ENCODE measurements at regions not wholly inside any gene's neighbourhood (a gene's known extent, or its start where the extent isn't known, plus 50 kb on each side); places are given as distances from the start of the nearest gene placed in this dataset.

GRCh38 chr19:30172613-30173242, 199.5 kb upstream of the ZNF536 start:
- no peak for DNase-seq
- H3K4me3 ChIP-seq (ENCODE audit: low read length) = no peak overlapping the region
- no peaks in the 10 kb centered on the region for H3K36me3 ChIP-seq (replicated peaks; ENCODE audit: insufficient read depth, low read length)
- H3K79me2 ChIP-seq (ENCODE audit: low read length) = no peaks in the 10 kb centered on the region
- TF ChIP-seq CTCF (IDR thresholded peaks at IDR 0.05; ENCODE audit: low read length) (no peak), EZH2 (optimal IDR thresholded peaks at IDR 0.05; ENCODE audit: low read depth, low read length) (no peak)
- H3K9me2 ChIP-seq (replicated peaks; ENCODE audit: insufficient read depth, low read length) = no peaks in the 10 kb centered on the region
- no peaks in the 10 kb centered on the region for H3K4me1 ChIP-seq (ENCODE audit: low read length)
- H3F3A ChIP-seq (ENCODE audit: insufficient read depth, low read length) = no peaks in the 10 kb centered on the region
- no peak overlapping the region for H3K4me2 ChIP-seq (ENCODE audit: low read depth, low read length)
- no peak overlapping the region for H3K9ac ChIP-seq (ENCODE audit: low read length)
- H3K27me3 ChIP-seq (replicated peaks; ENCODE audit: insufficient read depth, low read length) = peaks cover 41% of the 10 kb centered on the region
- H3K27ac ChIP-seq (ENCODE audit: low read length) = no peak overlapping the region
- no peaks in the 10 kb centered on the region for H3K9me3 ChIP-seq (replicated peaks; ENCODE audit: insufficient read depth, low read length)
- H2AFZ ChIP-seq (ENCODE audit: low read length) = no peak overlapping the region
- H4K20me1 ChIP-seq (ENCODE audit: insufficient read depth, low read length) = no peaks in the 10 kb centered on the region

- no peaks in the 10 kb centered on the region for H3F3A ChIP-seq (ENCODE audit: insufficient read depth, low read length)
- H3K9me2 ChIP-seq (replicated peaks; ENCODE audit: insufficient read depth, low read length) = no peaks in the 10 kb centered on the region
- H3K4me2 ChIP-seq (ENCODE audit: low read depth, low read length) = no peak overlapping the region
- H2AFZ ChIP-seq (ENCODE audit: low read length) = no peak overlapping the region
- H4K20me1 ChIP-seq (ENCODE audit: insufficient read depth, low read length) = no peaks in the 10 kb centered on the region
- H3K27me3 ChIP-seq (replicated peaks; ENCODE audit: insufficient read depth, low read length) = peaks cover 41% of the 10 kb centered on the region
- H3K4me3 ChIP-seq (ENCODE audit: low read length) = no peak overlapping the region
- H3K27ac ChIP-seq (ENCODE audit: low read length) = no peak overlapping the region
- H3K36me3 ChIP-seq (replicated peaks; ENCODE audit: insufficient read depth, low read length) = no peaks in the 10 kb centered on the region
- H3K9me3 ChIP-seq (replicated peaks; ENCODE audit: insufficient read depth, low read length) = no peaks in the 10 kb centered on the region
- H3K4me1 ChIP-seq (ENCODE audit: low read length) = no peaks in the 10 kb centered on the region
- no peaks in the 10 kb centered on the region for H3K79me2 ChIP-seq (ENCODE audit: low read length)
- H3K9ac ChIP-seq (ENCODE audit: low read length) = no peak overlapping the region
- DNase-seq = no peak
- TF ChIP-seq EZH2 (optimal IDR thresholded peaks at IDR 0.05; ENCODE audit: low read depth, low read length) (no peak), EZH2phosphoT487 (IDR thresholded peaks at IDR 0.05; ENCODE audit: low read length) (no peak), CTCF (IDR thresholded peaks at IDR 0.05; ENCODE audit: low read length) (no peak)
These were observed 198.4 kb upstream of the ZNF536 start for GRCh38 chr19:30173593-30174356.

GRCh38 chr19:30174357-30174645, 197.9 kb upstream of the ZNF536 start:
- Histone ChIP-seq H4K20me1 (ENCODE audit: insufficient read depth, low read length) (no peaks in the 10 kb centered on the region), H3K9ac (ENCODE audit: low read length) (no peak overlapping the region), H3K27ac (ENCODE audit: low read length) (no peak overlapping the region), H3K27me3 (replicated peaks; ENCODE audit: insufficient read depth, low read length) (peaks cover 41% of the 10 kb centered on the region), H3K4me1 (ENCODE audit: low read length) (no peaks in the 10 kb centered on the region), H3K9me3 (replicated peaks; ENCODE audit: insufficient read depth, low read length) (no peaks in the 10 kb centered on the region), H3F3A (ENCODE audit: insufficient read depth, low read length) (no peaks in the 10 kb centered on the region), H3K79me2 (ENCODE audit: low read length) (no peaks in the 10 kb centered on the region), H3K36me3 (replicated peaks; ENCODE audit: insufficient read depth, low read length) (no peaks in the 10 kb centered on the region), H2AFZ (ENCODE audit: low read length) (no peak overlapping the region), H3K4me3 (ENCODE audit: low read length) (no peak overlapping the region), H3K4me2 (ENCODE audit: low read depth, low read length) (no peak overlapping the region), H3K9me2 (replicated peaks; ENCODE audit: insufficient read depth, low read length) (no peaks in the 10 kb centered on the region)
- no peak for DNase-seq
- TF ChIP-seq CTCF (IDR thresholded peaks at IDR 0.05; ENCODE audit: low read length) (no peak), EZH2 (optimal IDR thresholded peaks at IDR 0.05; ENCODE audit: low read depth, low read length) (no peak), EZH2phosphoT487 (IDR thresholded peaks at IDR 0.05; ENCODE audit: low read length) (no peak)

Data from MM.1S (cell line).